IMR-90 (cell line): ENCODE measurements at regions not wholly inside any gene's neighbourhood (a gene's known extent, or its start where the extent isn't known, plus 50 kb on each side); places are given as distances from the start of the nearest gene placed in this dataset.

ENCODE experiments used
- ATAC-seq: fragments of 200-7000 bp; cut with Tn5 transposase; 2 replicates; pipeline ENCODE4 v1.9.1; 2020; ENCODE audit warnings: low read depth, mild to moderate bottlenecking, moderate library complexity
- BruUV-seq: library from RNA; stranded (reverse); fragments of 400-500 nt; replicated peaks from 2 replicates; lab custom pipeline; 2021; lab: Mats Ljungman, UMichigan
- CTCF ChIA-PET: fragments of 300-600 bp; formaldehyde crosslinking; extraction: SDS; loops from one replicate; lab custom pipeline; 2021; ENCODE audit warnings: antibody characterized with exemption; lab: Yijun Ruan, JAX
- POLR2A ChIA-PET: fragments of 300-600 bp; sonication (Branson Sonifier 250); formaldehyde crosslinking; loops from one replicate; lab custom pipeline; 2022; ENCODE audit warnings: antibody characterized with exemption; ENCODE audit not compliant: unreplicated experiment; lab: Charles Lee
- DNase-seq: peaks from one replicate; pipeline ENCODE4 v3.0.0; 2013
- H2AFZ ChIP-seq: replicated peaks from 2 replicates; pipeline ENCODE3; 2013; ENCODE audit warnings: low read length, mild to moderate bottlenecking; ENCODE audit not compliant: poor library complexity
- H2AK5ac ChIP-seq: 2 replicates; pipeline ENCODE4 v1.6.1; 2013; ENCODE audit warnings: low read depth, low read length, inconsistent platforms
- H2AK9ac ChIP-seq: replicated peaks from 2 replicates; pipeline ENCODE3; 2013; ENCODE audit warnings: mild to moderate bottlenecking, low read depth, low read length, moderate library complexity; ENCODE audit not compliant: poor library complexity
- H2BK120ac ChIP-seq: 2 replicates; pipeline ENCODE4 v1.6.1; 2013; ENCODE audit warnings: low read depth, low read length, inconsistent platforms
- H2BK15ac ChIP-seq: 3 replicates; pipeline ENCODE4 v1.6.1; 2013; ENCODE audit warnings: low read depth, low read length, inconsistent platforms
- H2BK20ac ChIP-seq: 2 replicates; pipeline ENCODE4 v1.6.1; 2013; ENCODE audit warnings: low read depth, mild to moderate bottlenecking, inconsistent platforms, low read length, moderate library complexity
- H2BK5ac ChIP-seq: 2 replicates; pipeline ENCODE4 v1.6.1; 2013; ENCODE audit warnings: mild to moderate bottlenecking, low read depth, low read length, inconsistent platforms; ENCODE audit not compliant: poor library complexity, severe bottlenecking
- H3K14ac ChIP-seq: replicated peaks from 2 replicates; pipeline ENCODE4 v1.6.1; 2013; ENCODE audit warnings: low read depth, low read length, inconsistent platforms
- H3K18ac ChIP-seq: 2 replicates; pipeline ENCODE4 v1.6.1; 2013; ENCODE audit warnings: low read depth, low read length, control low read depth
- H3K23ac ChIP-seq: 2 replicates; pipeline ENCODE4 v1.6.1; 2013; ENCODE audit warnings: low read depth, low read length, inconsistent platforms
- H3K27ac ChIP-seq: 2 replicates; pipeline ENCODE4 v1.5.1; 2013; ENCODE audit warnings: mild to moderate bottlenecking, control low read depth, low read length; ENCODE audit not compliant: insufficient read depth
- H3K27me3 ChIP-seq: 2 replicates; pipeline ENCODE4 v1.6.1; 2013; ENCODE audit warnings: low read length; ENCODE audit not compliant: control insufficient read depth, insufficient read depth
- H3K36me3 ChIP-seq: 2 replicates; pipeline ENCODE4 v1.6.1; 2013; ENCODE audit warnings: low read length, mixed read lengths; ENCODE audit not compliant: control insufficient read depth, insufficient read depth
- H3K4ac ChIP-seq: 2 replicates; pipeline ENCODE4 v1.6.1; 2013; ENCODE audit warnings: low read depth, low read length, inconsistent platforms
- H3K4me1 ChIP-seq: 2 replicates; pipeline ENCODE4 v1.6.1; 2013; ENCODE audit warnings: low read length, mixed read lengths; ENCODE audit not compliant: control insufficient read depth, insufficient read depth
- H3K4me2 ChIP-seq: 2 replicates; pipeline ENCODE4 v1.6.1; 2013; ENCODE audit warnings: low read depth, mild to moderate bottlenecking, control low read depth, low read length, moderate library complexity
- H3K4me3 ChIP-seq: 2 replicates; pipeline ENCODE4 v1.5.1; 2013; ENCODE audit warnings: low read depth, mild to moderate bottlenecking, control low read depth, low read length, moderate library complexity; ENCODE audit not compliant: insufficient read depth
- H3K56ac ChIP-seq: 2 replicates; pipeline ENCODE4 v1.6.1; 2013; ENCODE audit warnings: low read length, inconsistent platforms; ENCODE audit not compliant: insufficient read depth; ENCODE audit errors: extremely low read depth
- H3K79me1 ChIP-seq, 2 experiments: 2 replicates each; pipeline ENCODE4 v1.6.1; 2013; ENCODE audit warnings: low read length in 2 of 2, inconsistent platforms in 1 of 2, low read depth in 1 of 2
- H3K9ac ChIP-seq: 2 replicates; pipeline ENCODE4 v1.6.1; 2013; ENCODE audit warnings: low read depth, low read length, control low read depth
- H3K9me1 ChIP-seq: 2 replicates; pipeline ENCODE4 v1.6.1; 2013; ENCODE audit warnings: low read length, inconsistent platforms; ENCODE audit not compliant: insufficient read depth
- H3K9me3 ChIP-seq: 2 replicates; pipeline ENCODE4 v1.6.1; 2013; ENCODE audit warnings: low read length; ENCODE audit not compliant: control insufficient read depth, insufficient read depth
- H4K20me1 ChIP-seq: 2 replicates; pipeline ENCODE4 v1.6.1; 2013; ENCODE audit warnings: low read length, inconsistent platforms; ENCODE audit not compliant: insufficient read depth
- H4K5ac ChIP-seq: 2 replicates; pipeline ENCODE4 v1.6.1; 2013; ENCODE audit warnings: mild to moderate bottlenecking, low read depth, low read length, control low read depth
- H4K8ac ChIP-seq, 2 experiments: 2 replicates each; pipeline ENCODE4 v1.6.1; 2013; ENCODE audit warnings: low read depth in 2 of 2, low read length in 2 of 2, control low read depth in 1 of 2, inconsistent platforms in 1 of 2
- H4K91ac ChIP-seq: 2 replicates; pipeline ENCODE4 v1.6.1; 2013; ENCODE audit warnings: low read depth, low read length, inconsistent platforms; ENCODE audit not compliant: insufficient read depth
- BHLHE40 ChIP-seq: fragments of 150-350 bp; IDR thresholded peaks from 2 replicates; pipeline ENCODE4 v1.6.1; 2016; ENCODE audit warnings: mild to moderate bottlenecking, low read depth, low read length
- CEBPB ChIP-seq: IDR thresholded peaks from 2 replicates; pipeline ENCODE4 v1.6.1; 2012; ENCODE audit warnings: low read depth, low read length, improper control_type of control experiment
- CHD1 ChIP-seq: IDR thresholded peaks from 2 replicates; pipeline ENCODE4 v1.6.1; 2012; ENCODE audit warnings: low read depth, low read length, improper control_type of control experiment
- CTCF ChIP-seq: conservative IDR thresholded peaks from 2 replicates; pipeline ENCODE4 v1.5.1; 2012; ENCODE audit warnings: mild to moderate bottlenecking, low read depth, low read length, improper control_type of control experiment
- ELK1 ChIP-seq: fragments of 150-350 bp; IDR thresholded peaks from 2 replicates; pipeline ENCODE4 v1.6.1; 2016; ENCODE audit warnings: low read depth, mild to moderate bottlenecking, low read length, moderate library complexity, borderline replicate concordance
- FOS ChIP-seq: fragments of 150-350 bp; IDR thresholded peaks from 2 replicates; pipeline ENCODE4 v1.6.1; 2016; ENCODE audit warnings: low read depth, low read length
- MAFK ChIP-seq: IDR thresholded peaks from 2 replicates; pipeline ENCODE4 v1.6.1; 2012; ENCODE audit warnings: low read depth, low read length, improper control_type of control experiment
- MAZ ChIP-seq: IDR thresholded peaks from 2 replicates; pipeline ENCODE4 v1.6.1; 2012; ENCODE audit warnings: low read depth, mild to moderate bottlenecking, low read length, improper control_type of control experiment, moderate library complexity, borderline replicate concordance
- MXI1 ChIP-seq: IDR thresholded peaks from 2 replicates; pipeline ENCODE4 v1.6.1; 2012; ENCODE audit warnings: low read depth, mild to moderate bottlenecking, low read length, moderate library complexity, borderline replicate concordance
- NFE2L2 ChIP-seq: fragments of 150-350 bp; IDR thresholded peaks from 2 replicates; pipeline ENCODE4 v1.6.1; 2016; ENCODE audit warnings: low read depth, mild to moderate bottlenecking, low read length
- POLR2A ChIP-seq: IDR thresholded peaks from 2 replicates; pipeline ENCODE4 v1.6.1; 2012; ENCODE audit warnings: mild to moderate bottlenecking, low read depth, low read length
- RAD21 ChIP-seq: IDR thresholded peaks from 2 replicates; pipeline ENCODE4 v1.6.1; 2012; ENCODE audit warnings: low read length, improper control_type of control experiment
- RCOR1 ChIP-seq: IDR thresholded peaks from 2 replicates; pipeline ENCODE4 v1.6.1; 2012; ENCODE audit warnings: mild to moderate bottlenecking, low read length, improper control_type of control experiment; ENCODE audit not compliant: insufficient replicate concordance
- RFX5 ChIP-seq: IDR thresholded peaks from 2 replicates; pipeline ENCODE4 v1.8.0; 2012; ENCODE audit warnings: low read depth, mild to moderate bottlenecking, low read length, moderate library complexity
- SMC3 ChIP-seq: fragments of 150-350 bp; IDR thresholded peaks from 2 replicates; pipeline ENCODE4 v1.6.1; 2016; ENCODE audit warnings: low read depth, mild to moderate bottlenecking, antibody characterized with exemption, low read length, moderate library complexity
- USF2 ChIP-seq: fragments of 150-350 bp; IDR thresholded peaks from 2 replicates; pipeline ENCODE4 v1.6.1; 2017; ENCODE audit warnings: mild to moderate bottlenecking, antibody characterized with exemption, low read length, low read depth
- WGBS, 2 experiments: methylation state at CpG; one replicate each; pipeline versions ENCODE4 v1.1.5 to v1.1.7; 2013; ENCODE audit warnings: missing lambda C conversion rate in 2 of 2; ENCODE audit not compliant: insufficient read length in 1 of 2; ENCODE audit errors: extremely low coverage in 2 of 2; 5-methylcytosine and 5-hydroxymethylcytosine counted together
- dilution Hi-C: fragments of 300-500 bp; cut with HindIII; formaldehyde crosslinking; loops from one replicate; pipeline ENCODE4 v1.14.3; 2018; ENCODE audit warnings: low sequenced_read_pairs; ENCODE audit not compliant: unreplicated experiment
- in situ Hi-C: fragments of 300-500 bp; cut with MboI; formaldehyde crosslinking; loops from 3 replicates; pipeline ENCODE4 v1.14.3; 2019; ENCODE audit warnings: low sequenced_read_pairs, inconsistent platforms, mixed read lengths
- intact Hi-C: fragments of 100-400 bp; cut with micrococcal nuclease; formaldehyde crosslinking; loops from 2 replicates; pipeline ENCODE4 v1.10.0; 2022

DNA sequence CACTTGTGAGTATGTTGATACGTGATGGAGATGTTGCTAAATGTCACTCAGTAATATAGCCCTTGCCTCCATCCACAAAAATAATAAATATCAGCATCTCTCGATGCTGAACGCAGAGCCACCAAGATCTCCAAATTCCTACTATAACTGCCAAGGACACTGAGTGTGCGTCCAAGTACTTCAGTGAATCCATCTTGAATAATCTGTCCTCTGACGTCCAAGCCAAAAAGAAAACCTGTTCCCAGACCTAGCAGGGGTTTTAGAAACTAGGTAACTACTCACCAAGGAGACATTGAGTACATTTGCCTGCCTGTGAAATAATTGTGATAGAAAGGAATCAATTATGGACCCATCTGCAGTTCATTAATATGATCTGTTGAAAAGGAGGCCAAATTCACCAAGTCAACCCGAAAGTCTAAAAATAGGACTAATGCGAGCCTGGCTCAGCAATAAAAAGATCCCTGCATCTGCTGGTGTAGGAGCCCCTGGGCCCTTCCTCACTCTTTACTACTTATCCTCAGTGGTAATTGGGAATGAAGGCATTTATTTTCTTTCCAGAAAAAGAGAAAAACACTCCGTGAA, 226.9 kb upstream of the IRF2BP2 start:
- Histone ChIP-seq H4K5ac (no peak overlapping the region), H3K79me1 (no peaks in the 10 kb centered on the region), H4K8ac (no peak overlapping the region), H3K18ac (no peak overlapping the region), H3K9me1 (no peaks in the 10 kb centered on the region; the same call in 1 of the 2 replicates), H3K56ac (no peak overlapping the region), H2BK20ac (no peak overlapping the region), H2AK5ac (no peak overlapping the region), H2AK9ac (no peak overlapping the region), H4K91ac (no peak overlapping the region), H3K4me2 (no peak overlapping the region), H3K4me1 (peaks cover 4% of the 10 kb centered on the region; the same call in 1 of the 2 replicates), H3K9me3 (peaks cover 2% of the 10 kb centered on the region; the same call in 1 of the 2 replicates), H4K20me1 (no peaks in the 10 kb centered on the region), H3K27ac (no peak overlapping the region), H3K4ac (no peak overlapping the region), H3K27me3 (no peaks in the 10 kb centered on the region), H3K4me3 (no peak overlapping the region), H3K36me3 (no peaks in the 10 kb centered on the region), H2BK5ac (no peak overlapping the region), H3K23ac (no peak overlapping the region), H2BK15ac (no peak overlapping the region), H3K9ac (no peak overlapping the region), H2AFZ (no peak overlapping the region), H2BK120ac (no peak overlapping the region), H3K14ac (no peak overlapping the region)
- dilution Hi-C loops: loop anchor here (25.0 kb wide), 1 partner anchor 100 kb away; no protein-coding TSS in a partner anchor
- 95% methylated on average over 4 of the region's 8 CpGs; no CpG with 5 or more reads in 1 of the 2 experiments for WGBS, 2 experiments
- ChIA-PET POLR2A (no interaction called here), CTCF (no interaction called here)
- in situ Hi-C loops: no loop called here
- TF ChIP-seq USF2 (no peak), FOS (no peak), CHD1 (no peak), RAD21 (no peak), POLR2A (no peak), RFX5 (no peak), ELK1 (no peak), NFE2L2 (no peak), MAFK (no peak), BHLHE40 (no peak), SMC3 (no peak), MXI1 (no peak), RCOR1 (no peak), MAZ (no peak), CTCF (no peak), CEBPB (no peak)
- ATAC-seq (no peak), DNase-seq (no peak)
- no TSS peak for BruUV-seq
- intact Hi-C loops: no loop called here
